ENCODE measurements at regions not wholly inside any gene's neighbourhood (a gene's known extent, or its start where the extent isn't known, plus 50 kb on each side); places are given as distances from the start of the nearest gene placed in this dataset.

GRCh38 chr3:99357131-99357530 is 281.3 kb upstream of the COL8A1 start:
- TF ChIP-seq MYC (IDR thresholded peaks at IDR 0.05; ENCODE audit: insufficient read depth, insufficient read length, insufficient replicate concordance, low read length, severe bottlenecking) (no peak), POLR2A (IDR thresholded peaks at IDR 0.05; ENCODE audit: low read depth, low read length) (no peak)
- TF ChIP-seq, protein P1, sequence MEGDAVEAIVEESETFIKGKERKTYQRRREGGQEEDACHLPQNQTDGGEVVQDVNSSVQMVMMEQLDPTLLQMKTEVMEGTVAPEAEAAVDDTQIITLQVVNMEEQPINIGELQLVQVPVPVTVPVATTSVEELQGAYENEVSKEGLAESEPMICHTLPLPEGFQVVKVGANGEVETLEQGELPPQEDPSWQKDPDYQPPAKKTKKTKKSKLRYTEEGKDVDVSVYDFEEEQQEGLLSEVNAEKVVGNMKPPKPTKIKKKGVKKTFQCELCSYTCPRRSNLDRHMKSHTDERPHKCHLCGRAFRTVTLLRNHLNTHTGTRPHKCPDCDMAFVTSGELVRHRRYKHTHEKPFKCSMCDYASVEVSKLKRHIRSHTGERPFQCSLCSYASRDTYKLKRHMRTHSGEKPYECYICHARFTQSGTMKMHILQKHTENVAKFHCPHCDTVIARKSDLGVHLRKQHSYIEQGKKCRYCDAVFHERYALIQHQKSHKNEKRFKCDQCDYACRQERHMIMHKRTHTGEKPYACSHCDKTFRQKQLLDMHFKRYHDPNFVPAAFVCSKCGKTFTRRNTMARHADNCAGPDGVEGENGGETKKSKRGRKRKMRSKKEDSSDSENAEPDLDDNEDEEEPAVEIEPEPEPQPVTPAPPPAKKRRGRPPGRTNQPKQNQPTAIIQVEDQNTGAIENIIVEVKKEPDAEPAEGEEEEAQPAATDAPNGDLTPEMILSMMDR (IDR thresholded peaks at IDR 0.05 in 2 of 3, conservative IDR thresholded peaks at IDR 0.05 in 1 of 3; ENCODE audit: control insufficient read depth in 2 of 3, extremely low read depth in 1 of 3, insufficient read depth in 1 of 3, low read depth in 3 of 3, low read length in 3 of 3) = no peak
